GM23338 (cell line): ENCODE measurements at regions not wholly inside any gene's neighbourhood (a gene's known extent, or its start where the extent isn't known, plus 50 kb on each side); places are given as distances from the start of the nearest gene placed in this dataset.

Experiments used
- ATAC-seq: fragments of 200-7000 bp; cut with Tn5 transposase; 3 replicates; pipeline ENCODE4 v1.9.1; 2020
- DNase-seq: peaks from one replicate; pipeline ENCODE4 v3.0.0-alpha.2; 2015; ENCODE audit warnings: low spot score
- H2AFZ ChIP-seq: fragments of 200-600 bp; sonication (generic); 2 replicates; pipeline ENCODE4 v1.8.0; 2016; ENCODE audit warnings: antibody characterized with exemption, mild to moderate bottlenecking, moderate library complexity
- H3F3A ChIP-seq: fragments of 200-600 bp; sonication (generic); replicated peaks from 2 replicates; pipeline ENCODE4 v1.8.0; 2017; ENCODE audit warnings: antibody characterized with exemption, mixed run types, low read depth
- H3K27ac ChIP-seq: fragments of 200-600 bp; sonication (generic); 2 replicates; pipeline ENCODE4 v1.6.1; 2016; ENCODE audit warnings: low read depth
- H3K27me3 ChIP-seq: fragments of 200-600 bp; sonication (generic); 2 replicates; pipeline ENCODE4 v1.8.0; 2016; ENCODE audit warnings: mild to moderate bottlenecking, mixed run types, moderate library complexity; ENCODE audit not compliant: insufficient read depth
- H3K36me3 ChIP-seq: fragments of 200-600 bp; sonication (generic); 2 replicates; pipeline ENCODE4 v1.8.0; 2016; ENCODE audit warnings: mild to moderate bottlenecking; ENCODE audit not compliant: insufficient read depth
- H3K4me1 ChIP-seq: fragments of 200-600 bp; sonication (generic); 2 replicates; pipeline ENCODE4 v1.8.0; 2016; ENCODE audit warnings: mild to moderate bottlenecking, moderate library complexity; ENCODE audit not compliant: insufficient read depth
- H3K4me2 ChIP-seq: fragments of 200-600 bp; sonication (generic); 2 replicates; pipeline ENCODE4 v1.7.1; 2017; ENCODE audit warnings: mixed run types
- H3K4me3 ChIP-seq: fragments of 200-600 bp; sonication (generic); 2 replicates; pipeline ENCODE4 v1.6.1; 2016; ENCODE audit warnings: mixed run types
- H3K79me2 ChIP-seq: fragments of 200-600 bp; sonication (generic); replicated peaks from 2 replicates; pipeline ENCODE4 v1.8.0; 2017; ENCODE audit warnings: mild to moderate bottlenecking; ENCODE audit not compliant: insufficient read depth
- H3K9me2 ChIP-seq: fragments of 200-600 bp; sonication (generic); 2 replicates; pipeline ENCODE4 v1.8.0; 2017; ENCODE audit not compliant: insufficient read depth
- H4K20me1 ChIP-seq: fragments of 200-600 bp; sonication (generic); replicated peaks from 2 replicates; pipeline ENCODE4 v1.8.0; 2017; ENCODE audit warnings: mild to moderate bottlenecking; ENCODE audit not compliant: insufficient read depth
- H3K27ac Mint-ChIP-seq: 2 replicates; pipeline ENCODE4 v1.8.0; 2020; ENCODE audit warnings: inconsistent platforms, mild to moderate bottlenecking, moderate library complexity, mixed read lengths
- H3K27me3 Mint-ChIP-seq: 3 replicates; pipeline ENCODE4 v1.8.0; 2022; ENCODE audit warnings: low read depth, mild to moderate bottlenecking, moderate library complexity, mixed read lengths, inconsistent platforms; ENCODE audit not compliant: insufficient read depth, poor library complexity
- H3K36me3 Mint-ChIP-seq: 3 replicates; pipeline ENCODE4 v1.8.0; 2021; ENCODE audit warnings: low read depth, mild to moderate bottlenecking, inconsistent platforms, moderate library complexity, mixed read lengths
- H3K4me1 Mint-ChIP-seq: 3 replicates; pipeline ENCODE4 v1.8.0; 2020; ENCODE audit warnings: mild to moderate bottlenecking, inconsistent platforms, mixed read lengths
- H3K4me3 Mint-ChIP-seq: 3 replicates; pipeline ENCODE4 v1.8.0; 2021; ENCODE audit warnings: moderate library complexity, mild to moderate bottlenecking, inconsistent platforms, mixed read lengths
- H3K9me3 Mint-ChIP-seq: 3 replicates; pipeline ENCODE4 v1.8.0; 2020; ENCODE audit warnings: moderate library complexity, mild to moderate bottlenecking, inconsistent platforms, mixed read lengths
- ETS1 ChIP-seq: IDR thresholded peaks from 2 replicates; pipeline ENCODE4 v1.6.1; 2016; ENCODE audit warnings: antibody characterized with exemption
- JUNB ChIP-seq: IDR thresholded peaks from one replicate; pipeline ENCODE4 v1.6.1; 2016; ENCODE audit warnings: antibody characterized with exemption; ENCODE audit not compliant: unreplicated experiment
- POLR2AphosphoS5 ChIP-seq: IDR thresholded peaks from 2 replicates; pipeline ENCODE4 v1.6.1; 2016; ENCODE audit warnings: antibody characterized with exemption, low read depth
- STAT1 ChIP-seq: IDR thresholded peaks from one replicate; pipeline ENCODE4 v1.6.1; 2016; ENCODE audit warnings: antibody characterized with exemption; ENCODE audit not compliant: unreplicated experiment
- ZNF114 ChIP-seq: fragments of 250-450 bp; sonication (Bioruptor Pico); IDR thresholded peaks from 2 replicates; pipeline ENCODE4 v1.5.0; 2020; ENCODE audit warnings: mild to moderate bottlenecking, moderate library complexity
- TF ChIP-seq, protein P1 (sequence below): fragments of 250-450 bp; sonication (Bioruptor Pico); IDR thresholded peaks from 2 replicates; pipeline ENCODE4 v1.5.0; 2020; ENCODE audit warnings: mild to moderate bottlenecking, moderate library complexity
- TF ChIP-seq, protein P2 (sequence below), 2 experiments: fragments of 200-600 bp in 1 of 2; sonication (generic) in 1 of 2; conservative IDR thresholded peaks; 2 replicates each; pipeline versions ENCODE4 v1.5.1 to v1.6.1; 2016 to 2017; ENCODE audit warnings: antibody characterized with exemption in 2 of 2, low read depth in 2 of 2, mild to moderate bottlenecking in 2 of 2, moderate library complexity in 1 of 2

- TF ChIP-seq, protein P1, sequence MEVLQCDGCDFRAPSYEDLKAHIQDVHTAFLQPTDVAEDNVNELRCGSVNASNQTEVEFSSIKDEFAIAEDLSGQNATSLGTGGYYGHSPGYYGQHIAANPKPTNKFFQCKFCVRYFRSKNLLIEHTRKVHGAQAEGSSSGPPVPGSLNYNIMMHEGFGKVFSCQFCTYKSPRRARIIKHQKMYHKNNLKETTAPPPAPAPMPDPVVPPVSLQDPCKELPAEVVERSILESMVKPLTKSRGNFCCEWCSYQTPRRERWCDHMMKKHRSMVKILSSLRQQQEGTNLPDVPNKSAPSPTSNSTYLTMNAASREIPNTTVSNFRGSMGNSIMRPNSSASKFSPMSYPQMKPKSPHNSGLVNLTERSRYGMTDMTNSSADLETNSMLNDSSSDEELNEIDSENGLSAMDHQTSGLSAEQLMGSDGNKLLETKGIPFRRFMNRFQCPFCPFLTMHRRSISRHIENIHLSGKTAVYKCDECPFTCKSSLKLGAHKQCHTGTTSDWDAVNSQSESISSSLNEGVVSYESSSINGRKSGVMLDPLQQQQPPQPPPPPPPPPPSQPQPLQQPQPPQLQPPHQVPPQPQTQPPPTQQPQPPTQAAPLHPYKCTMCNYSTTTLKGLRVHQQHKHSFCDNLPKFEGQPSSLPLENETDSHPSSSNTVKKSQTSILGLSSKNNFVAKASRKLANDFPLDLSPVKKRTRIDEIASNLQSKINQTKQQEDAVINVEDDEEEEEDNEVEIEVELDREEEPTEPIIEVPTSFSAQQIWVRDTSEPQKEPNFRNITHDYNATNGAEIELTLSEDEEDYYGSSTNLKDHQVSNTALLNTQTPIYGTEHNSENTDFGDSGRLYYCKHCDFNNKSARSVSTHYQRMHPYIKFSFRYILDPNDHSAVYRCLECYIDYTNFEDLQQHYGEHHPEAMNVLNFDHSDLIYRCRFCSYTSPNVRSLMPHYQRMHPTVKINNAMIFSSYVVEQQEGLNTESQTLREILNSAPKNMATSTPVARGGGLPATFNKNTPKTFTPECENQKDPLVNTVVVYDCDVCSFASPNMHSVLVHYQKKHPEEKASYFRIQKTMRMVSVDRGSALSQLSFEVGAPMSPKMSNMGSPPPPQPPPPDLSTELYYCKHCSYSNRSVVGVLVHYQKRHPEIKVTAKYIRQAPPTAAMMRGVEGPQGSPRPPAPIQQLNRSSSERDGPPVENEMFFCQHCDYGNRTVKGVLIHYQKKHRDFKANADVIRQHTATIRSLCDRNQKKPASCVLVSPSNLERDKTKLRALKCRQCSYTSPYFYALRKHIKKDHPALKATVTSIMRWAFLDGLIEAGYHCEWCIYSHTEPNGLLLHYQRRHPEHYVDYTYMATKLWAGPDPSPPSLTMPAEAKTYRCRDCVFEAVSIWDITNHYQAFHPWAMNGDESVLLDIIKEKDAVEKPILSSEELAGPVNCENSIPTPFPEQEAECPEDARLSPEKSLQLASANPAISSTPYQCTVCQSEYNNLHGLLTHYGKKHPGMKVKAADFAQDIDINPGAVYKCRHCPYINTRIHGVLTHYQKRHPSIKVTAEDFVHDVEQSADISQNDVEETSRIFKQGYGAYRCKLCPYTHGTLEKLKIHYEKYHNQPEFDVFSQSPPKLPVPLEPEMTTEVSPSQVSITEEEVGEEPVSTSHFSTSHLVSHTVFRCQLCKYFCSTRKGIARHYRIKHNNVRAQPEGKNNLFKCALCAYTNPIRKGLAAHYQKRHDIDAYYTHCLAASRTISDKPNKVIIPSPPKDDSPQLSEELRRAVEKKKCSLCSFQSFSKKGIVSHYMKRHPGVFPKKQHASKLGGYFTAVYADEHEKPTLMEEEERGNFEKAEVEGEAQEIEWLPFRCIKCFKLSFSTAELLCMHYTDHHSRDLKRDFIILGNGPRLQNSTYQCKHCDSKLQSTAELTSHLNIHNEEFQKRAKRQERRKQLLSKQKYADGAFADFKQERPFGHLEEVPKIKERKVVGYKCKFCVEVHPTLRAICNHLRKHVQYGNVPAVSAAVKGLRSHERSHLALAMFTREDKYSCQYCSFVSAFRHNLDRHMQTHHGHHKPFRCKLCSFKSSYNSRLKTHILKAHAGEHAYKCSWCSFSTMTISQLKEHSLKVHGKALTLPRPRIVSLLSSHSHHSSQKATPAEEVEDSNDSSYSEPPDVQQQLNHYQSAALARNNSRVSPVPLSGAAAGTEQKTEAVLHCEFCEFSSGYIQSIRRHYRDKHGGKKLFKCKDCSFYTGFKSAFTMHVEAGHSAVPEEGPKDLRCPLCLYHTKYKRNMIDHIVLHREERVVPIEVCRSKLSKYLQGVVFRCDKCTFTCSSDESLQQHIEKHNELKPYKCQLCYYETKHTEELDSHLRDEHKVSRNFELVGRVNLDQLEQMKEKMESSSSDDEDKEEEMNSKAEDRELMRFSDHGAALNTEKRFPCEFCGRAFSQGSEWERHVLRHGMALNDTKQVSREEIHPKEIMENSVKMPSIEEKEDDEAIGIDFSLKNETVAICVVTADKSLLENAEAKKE (CRISPR knock-in tag), result no peak
- TF ChIP-seq STAT1, result no peak
Measured at GRCh38 chr1:164337394-164337793, 221.6 kb upstream of the PBX1 start (continued).

DNA sequence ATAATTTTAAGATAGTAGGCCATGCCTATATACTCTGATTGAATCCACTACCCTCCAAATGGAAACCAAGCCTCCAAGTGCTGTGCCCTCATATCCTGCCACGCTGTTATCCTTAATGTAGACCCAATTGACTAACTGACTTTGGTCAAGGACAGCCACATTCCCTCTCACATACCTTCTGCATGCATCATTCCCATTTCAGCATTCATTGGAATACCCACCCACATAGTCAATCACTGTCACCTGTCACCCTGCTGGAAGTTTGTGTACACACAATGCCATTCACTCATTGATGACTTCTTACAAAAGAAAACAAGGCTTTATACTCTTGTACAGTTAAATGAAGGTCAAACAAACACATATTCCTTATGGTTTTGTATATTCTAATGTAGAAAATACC is 221.1 kb upstream of the PBX1 start:
- ATAC-seq, result no peak
- H3K4me2 ChIP-seq, result no peak overlapping the region
- no peak overlapping the region for H2AFZ ChIP-seq
- H3K27ac Mint-ChIP-seq, result no peak overlapping the region
- peaks cover 6% of the 10 kb centered on the region for H3K9me3 Mint-ChIP-seq
- no peaks in the 10 kb centered on the region for H3K79me2 ChIP-seq
- no peaks in the 10 kb centered on the region for H3K27me3 ChIP-seq
- H3F3A ChIP-seq, result no peaks in the 10 kb centered on the region
- H3K4me1 ChIP-seq, result no peaks in the 10 kb centered on the region
- H4K20me1 ChIP-seq, result no peaks in the 10 kb centered on the region
- 0 out of 2 replicates have a peak, but pooled peaks cover 6% of the 10 kb centered on the region for H3K9me2 ChIP-seq
- no peak overlapping the region for H3K4me3 Mint-ChIP-seq
- peaks cover 2% of the 10 kb centered on the region for H3K27me3 Mint-ChIP-seq
- no peak overlapping the region for H3K27ac ChIP-seq
- H3K4me1 Mint-ChIP-seq, result peaks cover 5% of the 10 kb centered on the region
- H3K4me3 ChIP-seq, result no peak overlapping the region
- H3K36me3 ChIP-seq, result 0 out of 2 replicates have a peak, but pooled peaks cover 3% of the 10 kb centered on the region
- DNase-seq, result no peak
- H3K36me3 Mint-ChIP-seq, result peaks cover 7% of the 10 kb centered on the region; the same call in 2 of the 3 replicates
- TF ChIP-seq ZNF114 (CRISPR knock-in tag) (no peak), JUNB (no peak), ETS1 (no peak), POLR2AphosphoS5 (no peak)
- TF ChIP-seq, protein P2, sequence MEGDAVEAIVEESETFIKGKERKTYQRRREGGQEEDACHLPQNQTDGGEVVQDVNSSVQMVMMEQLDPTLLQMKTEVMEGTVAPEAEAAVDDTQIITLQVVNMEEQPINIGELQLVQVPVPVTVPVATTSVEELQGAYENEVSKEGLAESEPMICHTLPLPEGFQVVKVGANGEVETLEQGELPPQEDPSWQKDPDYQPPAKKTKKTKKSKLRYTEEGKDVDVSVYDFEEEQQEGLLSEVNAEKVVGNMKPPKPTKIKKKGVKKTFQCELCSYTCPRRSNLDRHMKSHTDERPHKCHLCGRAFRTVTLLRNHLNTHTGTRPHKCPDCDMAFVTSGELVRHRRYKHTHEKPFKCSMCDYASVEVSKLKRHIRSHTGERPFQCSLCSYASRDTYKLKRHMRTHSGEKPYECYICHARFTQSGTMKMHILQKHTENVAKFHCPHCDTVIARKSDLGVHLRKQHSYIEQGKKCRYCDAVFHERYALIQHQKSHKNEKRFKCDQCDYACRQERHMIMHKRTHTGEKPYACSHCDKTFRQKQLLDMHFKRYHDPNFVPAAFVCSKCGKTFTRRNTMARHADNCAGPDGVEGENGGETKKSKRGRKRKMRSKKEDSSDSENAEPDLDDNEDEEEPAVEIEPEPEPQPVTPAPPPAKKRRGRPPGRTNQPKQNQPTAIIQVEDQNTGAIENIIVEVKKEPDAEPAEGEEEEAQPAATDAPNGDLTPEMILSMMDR (conservative IDR thresholded peaks at IDR 0.05; ENCODE audit: low read depth in 2 of 2), result no peak
- TF ChIP-seq, protein P1 (CRISPR knock-in tag), result no peak
